ENCODE measurements at regions not wholly inside any gene's neighbourhood (a gene's known extent, or its start where the extent isn't known, plus 50 kb on each side); places are given as distances from the start of the nearest gene placed in this dataset.

GRCh38 chr9:87278971-87279733, 218.5 kb upstream of the DAPK1 start:
- TF ChIP-seq POLR2A (IDR thresholded peaks at IDR 0.05; ENCODE audit: low read length) (no peak), GATA1 (IDR thresholded peaks at IDR 0.05; ENCODE audit: low read depth, low read length) (no peak)
